ENCODE measurements at regions not wholly inside any gene's neighbourhood (a gene's known extent, or its start where the extent isn't known, plus 50 kb on each side); places are given as distances from the start of the nearest gene placed in this dataset.
"Not testable (repeated sequence)": the region's sequence is repeated elsewhere in the genome, so short reads cannot be mapped to it uniquely, and the experiment has no call there.

GRCh38 chr9:110021891-110022290 lies 186.1 kb downstream of the C9orf152 start:
- DNase-seq (ENCODE audit: low read depth): no peak

- DNase-seq (ENCODE audit: low read depth): not testable (repeated sequence)
These were observed 184.7 kb downstream of the C9orf152 start for GRCh38 chr9:110023221-110023620.

DNA sequence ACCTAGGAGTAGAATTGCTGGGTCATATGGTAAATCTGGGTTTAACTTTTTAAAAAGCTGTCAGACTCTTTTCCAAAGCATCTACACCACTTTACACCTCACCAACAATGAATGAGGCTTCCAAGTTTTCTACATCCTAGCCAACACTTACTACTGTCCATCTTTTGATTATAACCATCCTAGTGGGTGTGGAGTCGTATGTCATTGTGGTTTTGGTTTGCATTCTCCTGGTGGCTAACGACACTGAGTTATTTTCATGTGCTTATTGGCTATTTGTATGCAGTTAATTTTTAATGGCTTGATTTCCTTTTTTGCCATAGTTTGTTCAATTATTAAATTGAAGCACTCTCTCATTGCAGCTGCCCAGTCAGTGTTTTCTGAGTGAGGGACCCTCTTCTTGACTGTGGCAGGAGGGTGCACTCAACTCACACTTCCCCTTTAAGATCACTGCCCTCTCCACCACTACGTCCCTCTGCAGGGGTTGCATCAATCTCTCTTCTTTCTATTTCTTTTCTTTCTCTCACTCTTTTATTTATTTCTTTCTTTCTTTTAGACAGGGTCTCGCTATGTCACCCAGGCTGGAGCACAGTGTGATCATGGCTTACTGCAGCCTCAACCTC lies 182.3 kb downstream of the C9orf152 start:
- DNase-seq (ENCODE audit: low read depth): peak; percentile 53

- peak; percentile 49 for DNase-seq (ENCODE audit: low read depth)
These were observed 180.3 kb downstream of the C9orf152 start for GRCh38 chr9:110027671-110028081.

- DNase-seq (ENCODE audit: low read depth): no peak
These were observed 179.7 kb downstream of the C9orf152 start for GRCh38 chr9:110028271-110028670.

DNA sequence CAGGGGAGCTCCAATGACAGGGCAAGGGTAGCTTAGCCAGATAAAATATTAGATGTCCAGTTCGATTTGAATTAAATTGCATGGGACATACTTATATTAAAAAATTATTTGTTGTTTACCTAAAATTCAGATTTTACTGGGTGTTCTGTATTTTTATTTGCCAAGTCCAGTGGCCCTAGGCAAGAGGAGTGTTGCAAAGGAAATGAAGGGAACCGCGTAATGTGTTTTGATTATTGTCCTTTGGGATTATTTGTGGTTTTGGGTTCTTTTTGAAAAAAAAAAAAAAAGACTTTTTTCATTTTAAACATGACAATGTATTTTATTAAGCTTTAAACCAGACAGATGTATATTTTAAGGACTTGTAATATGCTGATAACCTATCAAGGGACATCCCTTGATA lies 179.3 kb downstream of the C9orf152 start:
- DNase-seq (ENCODE audit: low read depth): no peak

DNA sequence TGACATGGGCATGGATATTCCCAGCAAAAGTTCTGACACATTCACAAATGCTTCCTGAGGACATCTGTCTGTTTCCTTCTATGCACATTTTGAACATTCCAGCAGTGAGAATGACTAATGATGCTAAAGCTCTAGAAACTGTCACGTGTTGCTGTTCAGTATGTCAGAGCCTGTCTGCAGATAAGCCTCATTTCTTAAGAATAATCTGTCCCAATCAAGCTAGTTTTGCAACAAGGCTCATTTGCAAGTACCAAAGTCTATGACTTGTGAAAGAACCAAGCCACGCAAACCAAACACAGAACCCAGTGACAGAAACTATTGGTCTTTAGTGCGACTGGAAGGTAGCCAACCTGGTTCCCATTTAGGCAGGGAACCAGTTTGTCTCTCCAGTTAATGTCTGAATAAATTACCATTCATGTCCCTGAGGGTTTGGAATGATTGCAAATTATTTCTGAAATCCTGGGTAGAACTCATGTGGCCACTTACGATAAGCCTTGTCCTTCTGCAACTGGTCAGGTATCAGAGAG lies 178.5 kb downstream of the C9orf152 start:
- DNase-seq (ENCODE audit: low read depth): peak; percentile 98

GRCh38 chr9:110029956-110030480 lies 177.9 kb downstream of the C9orf152 start:
- DNase-seq (ENCODE audit: low read depth): no peak

- DNase-seq (ENCODE audit: low read depth): no peak
These were observed 177.3 kb downstream of the C9orf152 start for GRCh38 chr9:110030632-110031031.

GRCh38 chr9:110031511-110032173 lies 176.3 kb downstream of the C9orf152 start:
- DNase-seq (ENCODE audit: low read depth): peak; percentile 88

- DNase-seq (ENCODE audit: low read depth): not testable (repeated sequence)
These were observed 175.4 kb downstream of the C9orf152 start for GRCh38 chr9:110032532-110032931.

GRCh38 chr9:110033869-110034268 lies 174.1 kb downstream of the C9orf152 start:
- peak; percentile 72 for DNase-seq (ENCODE audit: low read depth)

DNA sequence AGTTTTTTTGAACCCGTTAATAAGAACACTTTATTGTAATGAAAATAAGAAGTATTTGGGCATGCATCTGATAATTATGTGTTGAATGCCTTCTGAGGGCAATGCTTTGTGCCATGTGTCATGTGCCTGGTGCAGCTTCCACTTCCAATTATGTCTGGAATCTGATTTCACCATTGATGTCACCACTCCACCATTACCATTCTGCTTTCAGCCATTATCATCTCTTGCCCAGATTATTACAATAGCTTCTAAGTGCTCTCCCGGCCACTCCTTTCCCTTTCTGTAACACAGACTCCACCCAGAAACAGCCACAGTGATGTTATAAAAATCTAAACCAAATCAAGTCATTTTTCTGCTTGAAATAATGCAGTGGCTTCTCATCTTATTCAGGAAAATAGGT lies 171.7 kb downstream of the C9orf152 start:
- DNase-seq (ENCODE audit: low read depth): no peak

DNA sequence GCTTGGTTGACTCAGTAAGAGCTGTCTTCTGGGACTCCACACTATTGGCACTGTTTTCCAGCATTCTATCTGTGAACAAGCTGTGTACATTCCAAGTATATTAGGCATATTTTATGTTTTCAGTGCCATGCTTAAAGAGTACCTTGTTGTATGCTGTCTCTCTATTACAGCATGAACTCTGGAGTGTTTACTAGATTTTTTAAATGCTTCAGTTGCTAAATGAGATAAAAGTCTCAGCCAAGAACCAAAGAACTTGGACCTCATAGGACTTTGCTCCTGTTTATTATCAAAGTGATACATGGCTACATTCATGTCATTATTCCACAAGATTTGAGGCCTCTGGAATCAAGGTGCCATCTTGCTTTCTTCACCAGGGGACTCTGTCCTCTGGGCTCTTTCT lies 167.2 kb downstream of the C9orf152 start:
- peak; percentile 35 for DNase-seq (ENCODE audit: low read depth)

DNA sequence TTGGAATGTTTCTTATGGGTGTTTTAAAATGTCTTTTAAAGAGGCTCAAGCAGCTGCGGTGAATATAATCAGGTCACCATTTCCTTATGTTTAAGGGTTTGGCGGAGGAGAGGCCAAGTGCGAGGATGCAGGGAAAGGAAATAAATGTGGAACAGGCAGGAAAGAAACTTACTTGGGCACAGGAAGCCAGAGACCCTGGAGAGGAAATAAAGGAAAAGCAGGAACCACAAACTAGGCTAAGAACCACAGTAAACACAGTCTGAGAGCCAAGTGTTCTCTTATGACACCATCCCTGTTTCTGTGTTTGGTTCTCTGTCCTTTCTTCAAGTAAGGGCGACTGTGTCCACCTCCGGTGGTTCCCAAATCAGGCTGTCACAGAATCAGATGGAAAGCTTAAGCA lies 166.5 kb downstream of the C9orf152 start:
- DNase-seq (ENCODE audit: low read depth): no peak

DNA sequence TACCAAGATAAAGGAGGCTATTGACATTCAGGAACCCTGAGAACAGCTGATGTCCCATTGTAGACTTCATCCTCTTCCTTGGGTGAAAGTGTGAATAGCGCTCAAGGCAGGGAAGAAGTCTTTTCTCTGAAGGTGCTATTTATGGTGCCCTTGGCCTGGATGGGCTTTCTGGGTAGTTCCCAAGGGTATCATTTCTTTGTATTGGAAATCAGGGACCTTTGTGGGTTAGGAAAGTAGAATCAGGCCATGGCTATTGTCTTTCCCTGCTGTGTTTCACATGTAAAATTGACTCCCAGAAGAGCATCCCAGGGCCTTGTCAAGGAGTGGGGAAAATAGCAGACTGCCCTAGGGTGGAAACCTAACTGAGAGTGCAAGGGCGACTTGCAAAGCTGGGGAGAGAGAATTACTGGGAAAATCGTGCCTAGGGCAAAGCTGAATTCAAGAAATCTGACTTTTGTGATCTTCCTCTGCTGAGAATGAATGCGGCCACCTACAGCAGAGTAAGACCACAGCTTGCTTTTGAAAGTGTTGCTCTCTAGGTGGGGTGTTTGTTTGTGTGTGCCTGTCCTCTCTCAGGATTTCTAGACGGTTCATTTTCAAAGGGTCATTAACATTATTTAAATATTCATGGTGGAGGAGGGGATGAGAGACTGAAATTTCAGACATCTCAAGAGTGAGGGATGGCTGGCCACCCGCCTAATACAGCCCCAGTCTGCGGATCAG lies 160.6 kb downstream of the C9orf152 start:
- DNase-seq (ENCODE audit: low read depth): no peak

GRCh38 chr9:110047955-110048402 lies 160.0 kb downstream of the C9orf152 start:
- no peak for DNase-seq (ENCODE audit: low read depth)

GRCh38 chr9:110048403-110048975 lies 159.5 kb downstream of the C9orf152 start:
- DNase-seq (ENCODE audit: low read depth): peak; percentile 44

- no peak for DNase-seq (ENCODE audit: low read depth)
These were observed 158.8 kb downstream of the C9orf152 start for GRCh38 chr9:110048976-110049698.

- DNase-seq (ENCODE audit: low read depth): no peak
These were observed 158.1 kb downstream of the C9orf152 start for GRCh38 chr9:110049699-110050450.

GRCh38 chr9:110050925-110051355 lies 157.0 kb downstream of the C9orf152 start:
- DNase-seq (ENCODE audit: low read depth): peak; percentile 93

Measured in renal cortical epithelial cell (primary cell).